ENCODE measurements at regions not wholly inside any gene's neighbourhood (a gene's known extent, or its start where the extent isn't known, plus 50 kb on each side); places are given as distances from the start of the nearest gene placed in this dataset.

DNA sequence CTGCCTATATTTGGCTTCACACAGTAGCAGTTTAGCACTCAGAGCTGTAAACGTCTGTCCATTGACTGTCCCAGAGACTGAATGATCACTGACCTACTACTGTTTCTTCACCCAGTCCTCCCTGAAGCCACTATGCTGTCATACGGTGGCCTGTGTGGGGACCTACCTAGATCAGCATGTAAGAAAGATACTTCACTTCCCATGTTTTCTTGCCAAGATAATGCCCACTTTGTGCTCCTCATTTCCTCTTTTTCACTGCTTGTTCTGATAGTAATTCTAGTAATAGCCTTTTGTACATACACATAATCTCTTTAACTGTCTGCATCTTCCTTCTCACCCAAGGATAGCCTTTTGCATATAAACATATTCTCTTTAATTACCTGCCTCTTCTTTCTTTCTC lies 109.9 kb upstream of the TIAM2 start:
- DNase-seq, result no peak
- H3K4me3 ChIP-seq (ENCODE audit: low read length), result no peak overlapping the region
- peaks cover 13% of the 10 kb centered on the region for H3K4me1 ChIP-seq (ENCODE audit: control insufficient read depth, insufficient read depth, low read length)
- H3K36me3 ChIP-seq (ENCODE audit: control insufficient read depth, insufficient read depth, low read length), result peaks cover 5% of the 10 kb centered on the region
- no peak overlapping the region for H3K27ac ChIP-seq (ENCODE audit: low read length)
- WGBS (ENCODE audit: insufficient coverage), result 67% methylated on average over 1 of the region's 2 CpGs
- H3K27me3 ChIP-seq (ENCODE audit: control insufficient read depth, insufficient read depth, low read length), result no peaks in the 10 kb centered on the region
- H3K9me3 ChIP-seq (replicated peaks; ENCODE audit: control insufficient read depth, low read depth, low read length), result no peaks in the 10 kb centered on the region

DNA sequence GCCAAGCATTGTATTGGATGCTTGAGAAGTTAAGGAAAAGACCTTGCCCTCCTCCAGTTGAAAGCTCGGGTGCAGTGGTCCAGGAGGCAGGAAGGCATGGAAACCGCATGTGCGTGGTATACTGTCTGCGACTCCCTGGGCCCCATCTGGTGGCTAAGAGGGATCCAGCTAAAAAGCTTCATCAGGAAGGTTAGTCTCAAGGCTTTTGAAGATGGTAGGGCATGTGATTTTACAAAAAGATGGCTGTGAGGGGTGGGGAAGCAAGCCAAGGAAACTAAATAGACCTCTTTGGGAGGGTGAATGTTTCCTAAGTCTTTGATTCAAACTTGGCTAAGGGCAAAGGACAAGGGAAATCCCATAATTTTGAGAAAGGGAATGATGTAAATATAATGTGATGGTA lies 109.1 kb upstream of the TIAM2 start:
- Histone ChIP-seq H3K36me3 (ENCODE audit: control insufficient read depth, insufficient read depth, low read length) (peaks cover 5% of the 10 kb centered on the region), H3K27me3 (ENCODE audit: control insufficient read depth, insufficient read depth, low read length) (no peaks in the 10 kb centered on the region), H3K4me1 (ENCODE audit: control insufficient read depth, insufficient read depth, low read length) (peaks cover 13% of the 10 kb centered on the region), H3K9me3 (replicated peaks; ENCODE audit: control insufficient read depth, low read depth, low read length) (no peaks in the 10 kb centered on the region), H3K4me3 (ENCODE audit: low read length) (no peak overlapping the region), H3K27ac (ENCODE audit: low read length) (no peak overlapping the region)
- 91% methylated on average over 4 of the region's 4 CpGs for WGBS (ENCODE audit: insufficient coverage)
- no peak for DNase-seq

DNA sequence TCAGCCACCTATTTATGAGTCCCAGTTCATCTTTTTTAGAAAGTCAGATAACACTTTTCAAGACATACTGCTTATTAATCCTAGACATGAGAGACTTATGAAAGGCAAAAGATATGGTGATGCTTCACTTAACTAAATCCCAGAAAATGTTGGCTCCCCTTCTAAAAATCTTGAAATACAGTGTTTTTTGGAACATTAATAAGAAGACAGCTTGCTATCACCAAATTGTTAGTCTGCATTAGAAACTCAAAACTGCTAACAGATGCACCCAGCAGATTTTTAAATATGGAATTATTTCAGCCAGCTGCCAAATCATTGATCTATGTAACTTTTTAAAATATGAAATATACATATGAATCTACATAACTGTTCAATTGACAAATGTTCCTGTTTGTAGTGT lies 108.6 kb upstream of the TIAM2 start:
- Histone ChIP-seq H3K9me3 (replicated peaks; ENCODE audit: control insufficient read depth, low read depth, low read length) (no peaks in the 10 kb centered on the region), H3K4me1 (ENCODE audit: control insufficient read depth, insufficient read depth, low read length) (peaks cover 13% of the 10 kb centered on the region), H3K36me3 (ENCODE audit: control insufficient read depth, insufficient read depth, low read length) (peaks cover 5% of the 10 kb centered on the region), H3K4me3 (ENCODE audit: low read length) (no peak overlapping the region), H3K27ac (ENCODE audit: low read length) (no peak overlapping the region), H3K27me3 (ENCODE audit: control insufficient read depth, insufficient read depth, low read length) (no peaks in the 10 kb centered on the region)
- no peak for DNase-seq

DNA sequence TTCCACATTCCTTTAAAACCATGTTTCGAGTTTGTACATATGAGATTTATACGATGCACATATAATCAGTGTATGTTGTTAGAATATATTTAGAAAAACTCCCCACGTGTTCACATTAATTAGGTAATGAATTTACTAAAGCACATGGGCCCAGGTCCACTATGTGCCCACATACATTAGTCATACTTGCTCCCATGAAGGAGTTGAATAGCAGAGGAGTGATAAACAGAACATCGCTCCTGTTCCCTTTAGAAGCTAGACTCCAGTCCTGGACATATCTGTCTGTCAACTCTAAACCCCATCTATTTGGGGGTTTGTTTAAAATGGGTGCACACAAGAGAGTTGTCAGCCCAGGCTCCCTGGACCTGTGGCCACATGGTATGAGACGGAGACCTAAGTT lies 108.1 kb upstream of the TIAM2 start:
- H3K9me3 ChIP-seq (replicated peaks; ENCODE audit: control insufficient read depth, low read depth, low read length), result no peaks in the 10 kb centered on the region

DNA sequence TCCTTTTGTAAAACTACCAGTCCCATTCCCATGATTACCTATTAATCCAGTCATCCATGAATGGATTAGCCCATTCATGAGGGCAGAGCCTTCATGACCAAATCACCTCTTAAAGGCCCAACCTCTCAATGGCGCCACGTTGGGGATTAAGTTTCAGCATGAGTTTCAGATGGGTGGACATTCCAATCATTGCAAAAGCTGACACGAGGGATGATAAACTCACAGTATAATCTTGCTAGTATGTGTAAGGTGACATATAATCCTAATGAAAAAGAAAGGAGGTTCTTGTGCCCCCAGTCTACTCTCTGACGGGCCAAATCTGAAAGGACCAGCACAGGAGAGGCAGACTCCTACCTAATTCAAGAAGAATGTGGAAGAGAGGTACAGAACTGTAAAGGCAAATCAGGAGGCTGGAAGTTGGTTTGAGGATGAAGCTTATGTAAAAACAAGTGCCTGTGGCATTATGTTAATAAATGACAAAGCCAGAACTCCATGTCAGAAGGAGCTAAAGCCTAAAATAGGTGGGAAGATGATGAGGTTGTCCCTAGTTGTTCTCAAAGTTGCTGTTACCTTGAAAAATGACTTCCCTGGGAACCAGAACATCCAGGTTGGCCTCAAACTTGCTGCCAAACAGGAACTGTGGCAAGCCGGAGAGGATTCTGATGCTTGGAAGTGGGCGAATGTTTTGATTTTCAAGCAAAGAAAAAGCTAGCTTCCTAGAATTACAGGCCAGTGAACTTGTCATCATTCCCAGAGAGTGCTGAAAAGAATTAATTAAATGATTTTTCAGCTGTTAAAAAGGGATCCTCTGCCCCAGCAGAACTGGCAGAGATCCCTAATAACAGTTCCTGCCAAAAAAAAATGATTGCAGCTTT lies 106.5 kb upstream of the TIAM2 start:
- no peaks in the 10 kb centered on the region for H3K9me3 ChIP-seq (replicated peaks; ENCODE audit: control insufficient read depth, low read depth, low read length)
- H3K4me3 ChIP-seq (ENCODE audit: low read length), result no peak overlapping the region
- peaks cover 13% of the 10 kb centered on the region for H3K4me1 ChIP-seq (ENCODE audit: control insufficient read depth, insufficient read depth, low read length)
- H3K36me3 ChIP-seq (ENCODE audit: control insufficient read depth, insufficient read depth, low read length), result peaks cover under 1% of the 10 kb centered on the region
- DNase-seq, result peak; percentile 58
- H3K27ac ChIP-seq (ENCODE audit: low read length), result no peak overlapping the region
- H3K27me3 ChIP-seq (ENCODE audit: control insufficient read depth, insufficient read depth, low read length), result no peaks in the 10 kb centered on the region
- 60% methylated on average over 3 of the region's 6 CpGs for WGBS (ENCODE audit: insufficient coverage)

More for the DNA sequence above, 108.1 kb upstream of the TIAM2 start:
- Histone ChIP-seq H3K4me1 (ENCODE audit: control insufficient read depth, insufficient read depth, low read length) (peaks cover 13% of the 10 kb centered on the region), H3K27me3 (ENCODE audit: control insufficient read depth, insufficient read depth, low read length) (no peaks in the 10 kb centered on the region), H3K4me3 (ENCODE audit: low read length) (no peak overlapping the region), H3K36me3 (ENCODE audit: control insufficient read depth, insufficient read depth, low read length) (peaks cover 5% of the 10 kb centered on the region), H3K27ac (ENCODE audit: low read length) (no peak overlapping the region)
- WGBS (ENCODE audit: insufficient coverage), result no CpG with 5 or more reads among the region's 5 CpGs
- no peak for DNase-seq

DNA sequence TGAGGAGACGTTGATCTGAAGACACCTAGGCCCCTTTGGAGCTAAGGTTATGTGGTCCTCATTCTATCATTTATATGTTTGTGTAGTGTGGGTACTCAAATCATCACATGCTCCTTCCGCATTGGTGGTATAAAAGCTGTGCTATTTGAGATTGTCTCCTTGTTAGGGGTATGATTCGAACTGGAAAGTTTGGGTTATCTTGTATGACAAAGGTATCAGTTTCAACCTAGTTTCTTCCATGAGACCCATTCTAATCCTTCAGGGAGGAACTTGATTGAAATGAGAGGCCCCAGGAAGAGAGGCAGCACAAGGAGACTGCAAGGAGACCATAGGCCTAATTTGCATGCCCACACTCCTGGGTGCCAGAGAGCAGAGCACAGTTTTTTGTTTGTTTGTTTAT lies 104.2 kb upstream of the TIAM2 start:
- Histone ChIP-seq H3K4me1 (ENCODE audit: control insufficient read depth, insufficient read depth, low read length) (peaks cover 13% of the 10 kb centered on the region), H3K27ac (ENCODE audit: low read length) (no peak overlapping the region), H3K27me3 (ENCODE audit: control insufficient read depth, insufficient read depth, low read length) (no peaks in the 10 kb centered on the region), H3K4me3 (ENCODE audit: low read length) (no peak overlapping the region), H3K36me3 (ENCODE audit: control insufficient read depth, insufficient read depth, low read length) (peaks cover 4% of the 10 kb centered on the region), H3K9me3 (replicated peaks; ENCODE audit: control insufficient read depth, low read depth, low read length) (no peaks in the 10 kb centered on the region)
- WGBS (ENCODE audit: insufficient coverage), result no CpG with 5 or more reads among the region's 3 CpGs
- no peak for DNase-seq

DNA sequence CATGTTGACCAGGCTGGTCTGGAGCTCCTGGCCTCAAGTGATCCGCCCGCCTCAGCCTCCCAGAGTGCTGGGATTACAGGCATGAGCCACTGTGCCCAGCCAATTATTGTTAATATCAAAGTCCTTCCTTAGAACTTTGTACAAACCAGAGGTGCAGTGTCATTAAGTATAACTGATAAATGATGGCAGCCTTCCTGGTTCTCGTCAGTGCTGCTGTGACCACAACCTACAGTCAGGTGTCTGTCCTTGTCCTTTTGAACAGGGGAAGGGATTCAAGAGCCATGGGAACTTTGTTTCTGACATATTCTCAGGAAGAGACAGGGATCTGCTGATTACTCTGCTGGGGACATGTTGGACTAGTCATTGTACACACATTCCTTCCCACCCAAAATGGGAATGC lies 103.2 kb upstream of the TIAM2 start:
- Histone ChIP-seq H3K4me3 (ENCODE audit: low read length) (no peak overlapping the region), H3K9me3 (replicated peaks; ENCODE audit: control insufficient read depth, low read depth, low read length) (no peaks in the 10 kb centered on the region), H3K4me1 (ENCODE audit: control insufficient read depth, insufficient read depth, low read length) (peaks cover 13% of the 10 kb centered on the region), H3K27ac (ENCODE audit: low read length) (no peak overlapping the region), H3K36me3 (ENCODE audit: control insufficient read depth, insufficient read depth, low read length) (peaks cover 6% of the 10 kb centered on the region), H3K27me3 (ENCODE audit: control insufficient read depth, insufficient read depth, low read length) (no peaks in the 10 kb centered on the region)
- DNase-seq, result no peak
- 100% methylated on average over 1 of the region's 3 CpGs for WGBS (ENCODE audit: insufficient coverage)

DNA sequence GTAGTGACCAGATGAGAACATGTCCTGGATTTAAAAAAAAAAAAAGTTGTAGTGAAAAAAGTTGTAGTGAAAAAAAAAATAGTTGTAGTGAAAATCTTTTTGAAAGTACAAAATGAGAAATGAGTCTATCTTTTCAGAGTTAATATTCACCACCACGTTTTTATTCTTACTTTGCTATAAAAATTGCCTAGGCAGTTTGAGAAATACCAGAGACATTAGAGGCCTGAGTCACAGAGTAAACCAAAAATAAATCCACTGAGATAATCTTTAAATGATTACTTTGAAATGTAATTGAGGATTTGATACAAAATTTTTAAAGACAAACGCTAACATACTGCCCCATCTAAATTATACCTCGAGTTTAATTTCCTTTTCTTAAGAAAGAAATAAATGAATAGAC lies 101.2 kb upstream of the TIAM2 start:
- Histone ChIP-seq H3K9me3 (replicated peaks; ENCODE audit: control insufficient read depth, low read depth, low read length) (no peaks in the 10 kb centered on the region), H3K36me3 (ENCODE audit: control insufficient read depth, insufficient read depth, low read length) (peaks cover 9% of the 10 kb centered on the region), H3K4me3 (ENCODE audit: low read length) (no peak overlapping the region), H3K27me3 (ENCODE audit: control insufficient read depth, insufficient read depth, low read length) (no peaks in the 10 kb centered on the region), H3K4me1 (ENCODE audit: control insufficient read depth, insufficient read depth, low read length) (peaks cover 6% of the 10 kb centered on the region), H3K27ac (ENCODE audit: low read length) (no peak overlapping the region)
- DNase-seq, result no peak
- WGBS (ENCODE audit: insufficient coverage), result no CpG with 5 or more reads among the region's 3 CpGs

DNA sequence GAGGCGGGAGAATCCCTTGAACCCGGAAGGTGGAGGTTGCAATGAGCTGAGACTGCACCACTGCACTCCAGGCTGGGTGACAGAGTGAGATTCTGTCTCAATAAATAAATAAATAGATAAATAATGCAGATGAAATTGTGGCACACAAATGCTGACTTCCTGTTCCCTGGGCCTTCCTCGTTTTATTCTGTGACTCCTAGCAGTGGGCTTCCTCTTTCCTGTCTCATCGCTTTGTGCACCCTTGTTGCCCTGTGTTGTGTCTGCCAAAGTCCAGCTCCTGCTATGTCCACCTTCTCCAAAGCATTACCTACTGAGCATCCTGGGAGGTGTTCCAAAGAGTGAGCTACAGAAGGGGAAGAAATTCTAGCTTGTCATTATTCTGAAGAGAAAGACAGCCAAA lies 100.2 kb upstream of the TIAM2 start:
- no peak overlapping the region for H3K27ac ChIP-seq (ENCODE audit: low read length)
- H3K9me3 ChIP-seq (replicated peaks; ENCODE audit: control insufficient read depth, low read depth, low read length), result no peaks in the 10 kb centered on the region
- peaks cover 12% of the 10 kb centered on the region for H3K36me3 ChIP-seq (ENCODE audit: control insufficient read depth, insufficient read depth, low read length)
- 67% methylated on average over 3 of the region's 4 CpGs for WGBS (ENCODE audit: insufficient coverage)
- no peaks in the 10 kb centered on the region for H3K27me3 ChIP-seq (ENCODE audit: control insufficient read depth, insufficient read depth, low read length)
- H3K4me1 ChIP-seq (ENCODE audit: control insufficient read depth, insufficient read depth, low read length), result no peaks in the 10 kb centered on the region
- H3K4me3 ChIP-seq (ENCODE audit: low read length), result no peak overlapping the region
- DNase-seq, result no peak

DNA sequence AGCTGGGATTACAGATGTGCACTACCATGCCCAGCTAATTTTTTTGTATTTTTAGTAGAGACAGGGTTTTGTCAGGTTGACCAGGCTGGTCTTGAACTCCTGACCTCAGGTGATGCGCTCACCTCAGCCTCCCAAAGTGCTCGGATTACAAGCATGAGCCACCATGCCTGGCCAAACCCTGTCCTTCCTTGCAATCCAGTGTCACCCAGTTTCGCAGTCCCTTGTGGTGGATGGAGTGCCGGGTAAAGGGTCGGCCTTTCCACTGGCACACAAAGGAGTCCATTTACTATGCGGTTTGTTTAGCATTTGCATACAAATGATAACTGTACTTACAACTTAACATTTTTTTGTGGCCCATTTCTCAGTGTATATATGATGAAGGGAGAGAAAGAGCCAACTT lies 99.3 kb upstream of the TIAM2 start:
- 85% methylated on average over 2 of the region's 6 CpGs for WGBS (ENCODE audit: insufficient coverage)
- no peak for DNase-seq
- Histone ChIP-seq H3K27ac (ENCODE audit: low read length) (no peak overlapping the region), H3K36me3 (ENCODE audit: control insufficient read depth, insufficient read depth, low read length) (peaks cover 14% of the 10 kb centered on the region), H3K4me3 (ENCODE audit: low read length) (no peak overlapping the region), H3K4me1 (ENCODE audit: control insufficient read depth, insufficient read depth, low read length) (no peaks in the 10 kb centered on the region), H3K9me3 (replicated peaks; ENCODE audit: control insufficient read depth, low read depth, low read length) (no peaks in the 10 kb centered on the region), H3K27me3 (ENCODE audit: control insufficient read depth, insufficient read depth, low read length) (no peaks in the 10 kb centered on the region)

DNA sequence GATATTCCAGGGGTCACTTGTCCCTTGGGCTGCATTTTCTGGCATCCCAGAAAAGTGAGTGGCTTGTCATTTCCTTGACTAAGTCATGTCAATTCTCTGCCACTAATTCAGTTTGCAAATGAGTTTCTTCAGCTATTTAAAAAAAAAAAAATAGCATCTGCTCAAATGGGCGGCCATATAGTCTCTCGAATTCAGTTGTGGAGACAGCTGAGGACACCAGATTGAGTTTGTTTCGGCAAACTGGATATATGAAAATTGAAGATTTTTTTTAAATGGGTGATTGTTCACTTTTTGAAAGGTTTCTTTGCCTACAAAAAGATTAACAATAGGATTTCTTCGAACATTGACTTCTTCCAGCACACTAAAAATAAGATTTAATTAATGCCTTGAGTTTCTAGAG lies 96.3 kb upstream of the TIAM2 start:
- no peak overlapping the region for H3K27ac ChIP-seq (ENCODE audit: low read length)
- no peaks in the 10 kb centered on the region for H3K27me3 ChIP-seq (ENCODE audit: control insufficient read depth, insufficient read depth, low read length)
- no peak for DNase-seq
- no peaks in the 10 kb centered on the region for H3K9me3 ChIP-seq (replicated peaks; ENCODE audit: control insufficient read depth, low read depth, low read length)
- H3K36me3 ChIP-seq (ENCODE audit: control insufficient read depth, insufficient read depth, low read length), result peaks cover 14% of the 10 kb centered on the region
- WGBS (ENCODE audit: insufficient coverage), result no CpG with 5 or more reads among the region's 4 CpGs
- H3K4me1 ChIP-seq (ENCODE audit: control insufficient read depth, insufficient read depth, low read length), result no peaks in the 10 kb centered on the region
- no peak overlapping the region for H3K4me3 ChIP-seq (ENCODE audit: low read length)

Data from muscle of leg (tissue), 3 donors.